ENCODE measurements at regions not wholly inside any gene's neighbourhood (a gene's known extent, or its start where the extent isn't known, plus 50 kb on each side); places are given as distances from the start of the nearest gene placed in this dataset.

- no peaks in the 10 kb centered on the region for H3K4me1 ChIP-seq (ENCODE audit: low read depth)
- TF ChIP-seq CTCF (IDR thresholded peaks at IDR 0.05; ENCODE audit: low read depth, low read length): no peak
- H3K36me3 ChIP-seq: no peaks in the 10 kb centered on the region
- DNase-seq (ENCODE audit: low read depth in 1 of 2, low spot score in 1 of 2): no peak
- no peaks in the 10 kb centered on the region for H3K9me3 ChIP-seq (ENCODE audit: low read depth)
- H3K4me3 ChIP-seq: no peak overlapping the region
- H3K27ac ChIP-seq: no peak overlapping the region
- H3K27me3 ChIP-seq: no peaks in the 10 kb centered on the region
Measured at GRCh38 chr3:34832865-34833508, 806.3 kb upstream of the ARPP21 start.

GRCh38 chr3:34837848-34838741 lies 801.2 kb upstream of the ARPP21 start:
- Histone ChIP-seq H3K27ac (no peak overlapping the region), H3K36me3 (no peaks in the 10 kb centered on the region), H3K4me1 (ENCODE audit: low read depth) (peaks cover 14% of the 10 kb centered on the region), H3K9me3 (ENCODE audit: low read depth) (no peaks in the 10 kb centered on the region), H3K4me3 (no peak overlapping the region), H3K27me3 (no peaks in the 10 kb centered on the region)
- DNase-seq (ENCODE audit: low read depth in 1 of 2, low spot score in 1 of 2): no peak
- no peak for TF ChIP-seq CTCF (IDR thresholded peaks at IDR 0.05; ENCODE audit: low read depth, low read length)

- H3K27me3 ChIP-seq: no peaks in the 10 kb centered on the region
- peak in 1 of 2 donors; percentile 12 for DNase-seq (ENCODE audit: low read depth in 1 of 2, low spot score in 1 of 2)
- H3K27ac ChIP-seq: no peak overlapping the region
- H3K9me3 ChIP-seq (ENCODE audit: low read depth): no peaks in the 10 kb centered on the region
- H3K4me1 ChIP-seq (ENCODE audit: low read depth): peaks cover 24% of the 10 kb centered on the region
- H3K36me3 ChIP-seq: no peaks in the 10 kb centered on the region
- H3K4me3 ChIP-seq: no peak overlapping the region
- no peak for TF ChIP-seq CTCF (IDR thresholded peaks at IDR 0.05; ENCODE audit: low read depth, low read length)
Measured at GRCh38 chr3:34842706-34843480, 796.4 kb upstream of the ARPP21 start.

- TF ChIP-seq CTCF (IDR thresholded peaks at IDR 0.05; ENCODE audit: low read depth, low read length): no peak
- no peak overlapping the region for H3K27ac ChIP-seq
- H3K27me3 ChIP-seq: no peaks in the 10 kb centered on the region
- H3K9me3 ChIP-seq (ENCODE audit: low read depth): no peaks in the 10 kb centered on the region
- no peak overlapping the region for H3K4me3 ChIP-seq
- no peaks in the 10 kb centered on the region for H3K36me3 ChIP-seq
- peaks cover 24% of the 10 kb centered on the region for H3K4me1 ChIP-seq (ENCODE audit: low read depth)
- no peak for DNase-seq (ENCODE audit: low read depth in 1 of 2, low spot score in 1 of 2)
Measured at GRCh38 chr3:34844323-34844620, 795.1 kb upstream of the ARPP21 start.

DNA sequence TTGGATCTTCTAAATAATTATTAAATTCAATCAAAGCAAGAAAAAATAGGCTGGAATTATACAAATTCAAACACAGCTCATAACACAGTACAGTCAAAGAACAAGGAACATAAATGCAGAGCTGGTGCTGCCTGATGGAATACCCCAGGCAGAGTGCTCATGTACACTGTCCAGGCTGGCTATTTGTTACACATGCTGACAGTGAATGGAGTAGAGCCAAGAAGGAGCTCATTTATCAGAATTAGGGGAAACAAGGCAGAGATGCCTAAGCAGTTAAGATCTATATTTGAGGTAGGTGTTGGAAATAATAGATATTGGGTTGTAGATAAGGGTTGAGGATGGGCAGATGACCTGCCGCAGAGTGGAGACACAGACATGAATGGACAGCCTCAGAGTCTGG lies 788.2 kb upstream of the ARPP21 start:
- peak in 1 of 2 donors; percentile 15 for DNase-seq (ENCODE audit: low read depth in 1 of 2, low spot score in 1 of 2)

More for the DNA sequence above, 788.2 kb upstream of the ARPP21 start:
- H3K27me3 ChIP-seq: no peaks in the 10 kb centered on the region
- peaks cover 17% of the 10 kb centered on the region for H3K4me1 ChIP-seq (ENCODE audit: low read depth)
- no peak overlapping the region for H3K4me3 ChIP-seq
- no peaks in the 10 kb centered on the region for H3K9me3 ChIP-seq (ENCODE audit: low read depth)
- no peaks in the 10 kb centered on the region for H3K36me3 ChIP-seq
- TF ChIP-seq CTCF (IDR thresholded peaks at IDR 0.05; ENCODE audit: low read depth, low read length): no peak
- no peak overlapping the region for H3K27ac ChIP-seq

Measured in cardiac muscle cell (in vitro differentiated cells and primary cell).